SW480 (cell line): ENCODE measurements at regions not wholly inside any gene's neighbourhood (a gene's known extent, or its start where the extent isn't known, plus 50 kb on each side); places are given as distances from the start of the nearest gene placed in this dataset.

Experiments used
- DNase-seq: peaks from one replicate; pipeline ENCODE4 v3.0.0-alpha.2; 2016; ENCODE audit warnings: low spot score

DNA sequence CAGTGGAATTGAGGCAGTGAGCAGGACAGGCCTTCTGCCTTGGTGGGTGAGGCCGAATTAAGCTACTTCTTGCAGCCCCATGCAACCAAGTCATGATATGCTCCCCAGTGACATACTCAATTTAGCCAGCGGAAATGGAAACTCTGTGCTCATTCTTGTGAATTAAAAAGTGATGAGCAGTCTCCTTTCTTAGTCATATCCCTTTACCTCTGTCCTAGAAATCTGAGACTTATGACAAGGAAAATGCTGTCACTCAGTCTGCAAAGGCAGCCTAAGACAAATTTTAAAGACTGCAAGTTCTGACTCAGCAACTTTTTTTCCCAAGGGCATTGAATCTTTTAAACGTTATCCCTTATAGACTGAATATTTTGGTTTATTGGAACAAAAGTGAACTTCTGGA, 218.2 kb downstream of the SH3BP4 start:
- no peak for DNase-seq

DNA sequence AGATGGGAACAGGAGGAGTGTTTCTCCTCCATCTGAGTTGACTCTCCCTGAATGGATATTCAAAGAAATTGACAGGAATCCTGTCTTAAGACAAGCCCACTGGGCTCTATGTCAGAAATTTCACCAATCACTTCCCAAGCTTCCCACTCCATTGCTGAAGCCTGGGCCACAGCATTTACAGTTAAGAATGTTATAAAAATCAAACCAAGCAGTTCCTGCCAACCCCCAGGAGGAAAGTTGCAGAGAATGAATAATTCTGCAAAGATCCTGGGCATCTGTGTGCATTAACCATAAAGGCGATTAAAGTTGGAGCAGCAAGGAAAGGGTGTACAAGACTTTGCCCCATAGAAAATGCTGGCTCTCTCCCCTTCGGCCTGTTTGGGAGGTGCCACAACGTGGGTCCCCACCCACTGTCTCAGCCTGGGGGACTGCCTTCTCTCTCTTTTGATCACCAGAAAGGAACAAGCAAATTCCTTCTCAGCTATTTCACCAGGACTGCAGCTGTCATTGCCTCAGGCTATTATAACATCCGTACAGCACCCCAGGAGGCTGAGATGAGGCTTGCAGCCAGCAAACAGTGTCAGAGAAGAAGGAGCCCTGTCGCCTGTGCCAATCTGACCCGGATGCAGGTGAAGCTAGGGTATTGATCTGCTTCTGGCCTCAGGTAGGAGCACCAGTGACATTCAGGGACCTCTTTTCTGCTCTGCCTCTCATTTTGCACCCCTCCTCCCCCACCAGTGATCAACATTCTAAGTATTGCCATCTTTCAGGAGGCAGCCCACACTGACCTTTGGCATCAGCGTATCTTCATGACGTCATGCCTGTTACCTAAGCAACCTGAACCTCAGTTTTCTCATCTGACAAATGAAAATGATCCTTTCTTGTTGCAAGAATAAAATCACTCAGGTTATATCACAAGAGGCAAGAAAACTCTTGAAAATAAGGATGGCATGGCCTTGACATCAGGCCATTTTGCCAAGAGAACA, 219.0 kb downstream of the SH3BP4 start:
- DNase-seq: peak; percentile 64

DNA sequence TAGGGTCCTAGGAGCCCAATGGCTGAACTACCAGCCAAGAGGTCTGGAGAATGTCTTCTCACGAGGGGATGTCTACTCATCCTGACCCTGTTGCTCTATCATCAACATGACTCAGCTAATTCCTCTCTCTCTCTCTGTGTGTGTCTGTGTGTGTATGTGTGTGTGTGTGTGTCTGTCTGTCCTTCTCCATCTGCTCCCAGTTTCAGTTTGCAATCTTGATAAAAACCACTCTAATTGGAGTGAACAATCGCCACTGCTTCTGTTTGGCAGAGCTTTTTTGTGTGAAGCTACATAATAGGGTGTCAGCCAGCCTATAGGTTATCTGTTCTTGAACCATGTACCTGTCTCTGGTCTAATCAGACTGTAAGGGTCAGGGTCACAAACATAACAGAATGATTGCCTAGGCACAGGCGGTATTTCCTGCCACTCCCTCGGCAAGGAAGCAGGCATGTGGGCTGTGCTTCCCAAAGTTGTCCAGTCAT, 219.8 kb downstream of the SH3BP4 start:
- peak; percentile 27 for DNase-seq

DNA sequence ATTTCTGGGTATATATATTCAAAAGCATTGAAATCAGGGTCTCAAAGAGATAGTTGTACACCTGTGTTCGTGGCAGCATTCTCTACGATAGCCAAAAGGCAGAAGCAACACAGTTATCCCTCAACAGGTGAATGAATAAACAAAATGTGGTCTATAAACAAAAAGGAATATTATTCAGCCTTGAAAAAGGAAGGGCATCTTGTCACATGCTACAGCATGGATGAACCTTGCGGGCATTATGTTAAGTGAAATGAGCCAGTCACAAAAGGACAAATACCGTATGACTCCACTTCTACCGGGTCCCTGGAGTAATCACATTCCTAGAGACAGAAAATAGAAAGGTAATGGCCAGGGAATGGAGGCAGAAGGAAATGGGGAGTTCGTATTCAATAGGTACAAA, 228.8 kb downstream of the SH3BP4 start:
- no peak for DNase-seq

DNA sequence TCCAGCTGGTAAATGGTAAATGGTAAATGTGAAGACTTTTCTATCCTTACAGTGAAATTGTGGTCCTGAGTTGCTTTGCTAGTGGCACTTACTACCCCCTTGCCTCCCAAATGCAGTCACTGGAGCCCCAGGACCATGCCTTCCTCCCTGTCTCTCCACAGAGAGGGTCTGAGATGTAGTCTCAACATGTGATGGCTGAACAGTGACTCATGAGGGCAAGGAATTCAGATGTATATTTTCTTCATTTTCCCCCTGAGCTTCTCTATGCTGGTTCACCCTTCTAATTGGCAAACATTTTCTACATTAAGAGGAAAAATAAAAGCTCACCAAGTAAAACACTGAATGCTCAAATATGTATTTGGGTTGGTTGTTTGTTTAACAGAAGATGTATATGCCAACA, 232.0 kb downstream of the SH3BP4 start:
- no peak for DNase-seq

DNA sequence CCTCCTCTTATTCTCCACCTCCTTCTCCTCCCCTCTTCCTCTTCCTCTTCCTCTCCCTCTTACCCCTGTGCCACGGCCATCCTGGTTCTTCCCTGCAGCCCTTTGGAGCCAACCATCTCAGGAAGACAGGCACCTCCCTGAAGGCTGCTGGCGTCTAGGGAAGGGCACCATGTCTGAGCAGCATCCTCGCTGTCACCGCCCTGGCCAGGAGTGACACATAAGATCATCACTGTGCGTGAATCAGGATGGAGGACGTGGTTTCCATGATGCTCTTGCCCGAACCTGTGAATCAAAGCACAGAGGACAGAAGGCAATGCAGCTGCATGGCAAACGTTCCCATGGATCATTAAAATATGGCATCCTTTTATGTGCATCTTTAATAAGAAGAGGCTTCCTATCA, 236.0 kb downstream of the SH3BP4 start:
- no peak for DNase-seq

DNA sequence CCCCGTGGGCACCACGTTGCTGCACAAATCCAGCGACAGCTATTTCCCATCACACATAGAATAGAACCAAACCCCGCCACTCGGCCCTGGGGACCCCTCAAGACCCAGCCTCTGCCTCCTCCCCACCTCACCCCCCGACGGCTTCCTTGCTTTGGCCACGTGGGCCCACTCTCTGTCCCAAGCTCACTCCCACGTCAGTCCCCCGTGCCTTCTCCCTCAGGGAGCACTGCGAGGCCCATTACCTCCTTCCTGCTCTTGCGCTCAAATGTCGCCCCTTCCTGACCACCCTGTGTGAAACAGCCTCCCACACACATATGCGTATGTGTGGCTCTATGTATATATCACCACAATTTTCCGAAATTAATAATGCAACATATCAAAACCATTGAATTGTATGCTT, 239.7 kb downstream of the SH3BP4 start:
- DNase-seq: no peak

DNA sequence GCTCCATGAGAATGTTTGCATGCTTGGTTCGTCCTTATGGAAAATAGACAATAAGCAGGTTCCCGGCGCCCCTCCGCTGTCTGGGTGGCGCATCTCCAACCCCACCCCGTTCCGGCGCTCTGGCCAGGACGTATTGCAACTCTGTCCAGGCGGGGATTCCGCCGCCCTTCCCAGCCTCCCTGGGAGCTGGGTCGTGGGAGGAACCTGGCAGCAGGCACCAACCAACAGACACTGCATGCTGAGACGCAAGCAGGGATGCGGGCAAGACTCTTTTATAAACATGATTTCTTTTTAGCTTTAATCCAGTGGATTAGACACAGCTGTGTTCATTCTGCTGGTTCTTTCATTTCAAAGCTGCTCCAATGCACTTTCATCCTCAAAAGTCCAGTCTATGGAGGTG, 240.2 kb downstream of the SH3BP4 start:
- DNase-seq: no peak

DNA sequence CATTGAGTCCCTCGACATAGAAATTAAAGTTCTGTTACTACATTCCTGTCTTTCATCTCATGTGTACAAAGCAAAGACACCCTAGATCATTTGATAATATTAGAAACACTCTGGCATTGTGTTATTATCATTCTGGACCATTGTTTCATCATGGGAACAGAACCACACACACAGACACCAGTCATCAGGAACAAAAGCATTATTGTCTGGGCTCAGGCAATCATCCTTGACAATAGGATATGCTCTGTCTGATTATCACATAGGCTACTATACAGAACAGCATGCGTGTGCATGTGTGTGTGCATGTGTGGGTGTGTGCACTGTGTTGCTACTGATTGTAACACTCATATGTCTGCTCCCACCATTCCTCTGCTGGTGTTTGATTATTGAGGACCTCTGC, 242.5 kb downstream of the SH3BP4 start:
- peak; percentile 3 for DNase-seq

DNA sequence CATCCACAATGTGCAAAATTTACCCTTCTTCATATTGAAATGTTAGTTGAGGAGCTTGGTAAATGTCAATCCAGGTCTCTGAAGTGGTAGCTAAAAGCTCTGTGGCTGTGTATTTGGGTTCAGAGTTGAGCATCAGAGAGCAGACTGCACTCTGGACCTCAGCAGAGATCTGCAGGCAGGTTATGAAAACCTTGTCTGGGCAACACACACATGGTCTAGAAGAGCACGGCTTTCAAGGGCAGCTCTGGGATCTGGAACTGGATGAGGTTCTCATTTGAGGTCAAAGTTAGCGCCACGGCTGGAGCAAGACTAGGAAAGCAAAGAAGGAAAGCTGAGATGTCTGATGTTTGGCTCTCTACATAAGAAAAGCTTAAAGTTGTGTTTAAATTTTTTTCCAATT, 243.0 kb downstream of the SH3BP4 start:
- DNase-seq: no peak

DNA sequence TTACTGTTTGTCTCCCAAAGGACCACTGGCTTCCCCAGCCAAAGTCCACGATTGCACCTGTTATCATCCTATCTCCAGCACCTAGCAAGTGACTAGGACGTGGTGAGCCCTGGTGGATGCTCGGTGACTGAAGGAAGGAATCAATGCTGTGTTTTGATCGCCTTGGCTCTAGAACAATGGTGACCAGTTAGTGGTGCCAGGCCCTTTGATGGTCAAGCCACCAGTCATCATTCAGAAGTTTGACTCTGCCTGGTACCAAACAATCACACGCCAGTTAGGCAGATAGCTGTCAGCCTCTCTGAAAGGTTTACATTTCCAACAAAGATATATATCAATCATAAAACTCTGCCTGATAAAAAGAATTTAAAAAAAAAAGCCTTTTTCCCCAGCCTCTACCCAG, 244.1 kb downstream of the SH3BP4 start:
- DNase-seq: no peak

DNA sequence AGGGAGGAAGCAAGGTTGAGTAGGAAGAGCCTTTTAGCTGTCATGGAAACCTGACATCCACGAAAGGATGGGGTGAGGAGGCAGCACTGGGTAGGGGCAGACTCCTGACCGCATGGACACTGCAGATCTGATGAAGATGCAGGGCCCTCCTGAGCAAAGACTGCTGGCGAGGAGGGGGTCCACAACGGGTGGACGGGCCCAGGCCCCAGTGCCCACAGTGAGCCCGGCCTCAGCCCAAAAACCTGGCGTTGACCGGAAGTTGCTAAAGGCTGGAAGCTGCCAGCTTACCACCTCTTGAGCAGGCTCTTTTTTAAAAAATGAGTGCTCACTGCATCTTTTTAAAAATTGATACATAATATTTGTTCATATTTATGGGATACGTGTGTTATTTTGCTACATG, 247.3 kb downstream of the SH3BP4 start:
- no peak for DNase-seq

DNA sequence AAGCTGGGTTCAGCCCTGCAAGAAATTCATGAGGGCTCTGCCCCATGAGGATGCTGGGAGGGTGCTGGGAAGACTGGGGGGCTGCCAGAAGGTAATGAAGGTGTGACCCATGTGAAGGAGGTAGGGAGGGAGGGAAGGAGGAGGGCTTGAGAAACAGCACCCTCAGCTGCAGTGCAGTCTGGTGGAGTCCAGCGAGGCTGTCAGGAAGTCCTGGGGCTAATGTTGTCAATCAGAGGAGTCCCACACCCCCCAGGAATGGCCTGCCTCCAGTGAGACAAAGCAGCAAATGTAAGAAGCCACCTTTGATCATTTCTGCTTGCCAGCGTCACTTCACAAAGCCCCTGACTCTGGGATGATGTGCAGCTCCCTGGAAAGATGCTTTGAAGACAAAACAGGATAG, 248.4 kb downstream of the SH3BP4 start:
- no peak for DNase-seq

DNA sequence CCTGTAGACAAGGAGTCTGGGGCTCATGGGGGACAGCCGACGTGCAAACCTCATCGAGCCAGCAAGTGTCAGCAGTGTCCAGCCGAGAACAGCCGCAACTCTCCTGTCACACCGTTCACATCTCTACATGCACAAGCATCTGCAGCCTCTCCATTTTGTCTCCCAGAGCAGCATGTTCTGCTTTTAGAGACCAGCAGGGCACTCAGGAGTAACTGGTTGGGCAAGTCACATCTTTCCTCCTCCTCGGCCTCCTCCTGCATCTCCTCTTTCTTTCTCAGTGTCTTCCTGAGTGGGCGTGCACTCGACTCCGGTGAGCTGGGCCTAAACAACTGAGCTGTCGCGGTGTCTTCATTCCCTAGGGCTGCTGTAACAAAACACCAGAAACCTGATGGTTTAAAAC, 249.9 kb downstream of the SH3BP4 start:
- no peak for DNase-seq

DNA sequence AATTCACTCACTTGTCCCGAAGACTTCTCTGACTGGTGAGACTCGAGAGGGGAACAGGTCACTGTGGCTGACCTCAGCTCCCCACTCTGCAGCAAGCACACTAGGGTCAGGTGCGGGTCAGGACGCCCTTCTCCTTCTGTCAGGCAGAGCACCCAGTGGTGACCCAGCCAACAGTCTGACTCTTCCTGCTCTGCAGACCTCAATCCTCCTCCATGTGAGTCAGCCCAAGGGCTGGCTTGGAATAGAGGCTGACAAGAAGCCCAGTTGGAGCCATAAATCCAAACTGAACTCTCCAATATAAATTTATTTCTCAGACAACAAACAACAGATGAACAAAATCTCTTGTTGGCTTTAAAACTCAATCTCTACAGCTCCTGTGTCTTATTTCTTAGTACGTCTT, 253.1 kb downstream of the SH3BP4 start:
- DNase-seq: no peak

DNA sequence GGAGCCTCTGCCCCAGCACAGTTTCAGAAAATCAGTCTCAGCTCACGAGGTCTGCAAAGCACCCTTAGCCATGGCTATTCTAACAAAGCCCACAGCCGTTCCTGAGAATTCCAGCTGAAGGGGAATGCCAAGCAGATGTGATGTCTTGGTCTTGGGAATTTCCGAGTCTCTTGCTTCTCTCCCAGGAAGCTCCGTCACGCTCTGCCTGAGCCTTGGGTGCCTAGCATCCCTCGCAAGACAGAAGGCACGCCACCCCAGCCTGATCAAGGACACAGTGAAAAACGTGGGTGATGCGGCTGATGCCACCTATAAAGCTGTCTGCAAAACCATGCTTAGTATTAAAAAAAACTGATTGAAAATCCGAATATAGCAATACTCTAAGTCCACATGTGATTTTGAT, 254.6 kb downstream of the SH3BP4 start:
- no peak for DNase-seq

DNA sequence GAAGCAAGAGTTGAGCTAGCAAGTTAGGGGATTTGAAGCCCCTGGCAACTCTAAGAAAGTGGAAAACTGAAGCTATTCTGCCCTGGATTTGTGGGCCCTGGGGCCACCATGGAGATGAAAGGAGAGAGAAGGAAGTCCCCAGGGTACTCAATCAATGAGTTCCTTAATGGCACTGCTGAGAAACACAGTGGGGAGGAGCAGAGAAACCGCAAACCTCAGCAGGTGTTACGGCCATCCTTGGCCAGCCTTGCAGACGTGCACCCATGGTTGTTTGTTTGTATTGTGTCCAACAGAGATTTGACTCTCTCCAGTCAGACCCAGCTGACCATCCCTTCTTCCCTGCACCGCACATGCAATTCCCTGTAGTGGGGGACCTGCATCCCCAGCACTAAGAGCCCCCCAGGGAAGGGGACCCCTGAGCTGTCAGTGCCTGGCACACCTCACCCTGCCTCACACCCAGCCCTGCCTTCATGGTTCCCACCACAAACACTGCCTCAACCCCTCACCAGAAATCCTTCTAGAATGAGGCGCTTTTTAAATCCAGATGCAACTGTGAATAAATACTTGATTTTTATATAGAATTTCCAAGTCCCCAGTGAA, 255.3 kb downstream of the SH3BP4 start:
- DNase-seq: peak; percentile 3

DNA sequence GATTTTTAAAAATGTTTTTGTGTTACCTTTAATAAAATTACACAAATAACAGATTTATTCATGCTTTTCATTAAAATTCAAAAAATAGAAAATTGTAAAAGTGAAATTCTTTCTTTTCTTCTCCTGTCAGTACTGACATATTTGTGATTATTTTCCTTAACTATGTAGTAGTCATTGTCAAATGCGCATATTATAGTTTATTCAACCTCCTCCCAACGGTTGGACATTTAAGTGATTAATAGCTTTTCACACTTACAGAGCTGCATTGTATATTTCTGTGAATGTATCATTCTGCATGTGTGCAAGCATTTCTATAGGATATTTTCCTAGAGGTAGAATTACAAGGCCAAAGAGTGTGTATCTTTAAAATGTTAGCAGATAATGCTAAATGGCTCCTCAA, 259.2 kb downstream of the SH3BP4 start:
- no peak for DNase-seq

DNA sequence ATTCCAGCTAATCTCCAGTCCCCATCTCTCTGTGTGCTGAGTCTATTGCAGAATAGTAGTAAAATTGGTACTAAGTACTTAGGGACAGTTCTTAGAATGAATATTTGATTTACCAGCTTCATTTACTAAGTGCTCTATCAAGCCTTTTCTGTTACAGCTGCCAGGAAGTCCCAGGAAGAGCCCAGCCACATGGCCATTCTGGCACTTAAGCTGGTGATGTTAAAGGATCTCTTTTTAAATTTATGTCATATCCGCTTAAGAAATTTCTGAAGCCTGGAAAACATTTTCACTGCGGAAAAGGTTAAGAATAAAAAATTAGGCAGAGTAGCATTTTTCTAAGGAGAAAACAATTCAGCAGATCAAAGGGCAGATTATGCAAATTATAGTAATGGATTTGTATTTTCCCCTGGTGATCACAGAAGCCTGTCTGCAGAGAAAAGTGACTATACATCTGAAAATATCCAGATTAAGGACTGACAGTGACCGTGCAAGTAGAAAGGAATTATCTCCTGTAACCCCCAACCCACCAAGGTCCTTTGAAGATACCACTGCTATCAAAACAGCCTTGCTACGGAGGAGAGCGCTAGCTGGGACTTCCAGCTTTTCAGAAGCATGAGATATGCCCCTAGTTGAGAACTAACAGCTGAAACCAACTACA, 260.8 kb downstream of the SH3BP4 start:
- no peak for DNase-seq

DNA sequence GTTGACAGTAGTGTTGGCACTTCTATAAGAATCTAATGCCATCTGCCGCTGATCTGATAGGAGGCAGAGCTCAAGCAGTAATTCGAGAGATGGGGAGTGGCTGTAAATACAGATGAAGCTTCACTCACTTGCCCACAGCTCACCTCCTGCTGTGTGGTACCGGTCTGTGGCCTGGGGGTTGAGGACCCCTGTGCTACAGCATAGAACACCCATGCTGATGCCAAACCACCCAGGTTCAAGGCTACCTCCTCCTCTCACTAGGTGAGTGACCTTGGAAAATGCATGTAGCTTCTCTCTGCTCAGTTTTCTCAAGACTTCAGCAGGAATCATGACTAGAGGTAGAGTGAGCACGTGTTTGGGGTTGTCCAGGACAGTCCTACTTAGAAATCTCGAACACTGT, 263.4 kb downstream of the SH3BP4 start:
- no peak for DNase-seq

DNA sequence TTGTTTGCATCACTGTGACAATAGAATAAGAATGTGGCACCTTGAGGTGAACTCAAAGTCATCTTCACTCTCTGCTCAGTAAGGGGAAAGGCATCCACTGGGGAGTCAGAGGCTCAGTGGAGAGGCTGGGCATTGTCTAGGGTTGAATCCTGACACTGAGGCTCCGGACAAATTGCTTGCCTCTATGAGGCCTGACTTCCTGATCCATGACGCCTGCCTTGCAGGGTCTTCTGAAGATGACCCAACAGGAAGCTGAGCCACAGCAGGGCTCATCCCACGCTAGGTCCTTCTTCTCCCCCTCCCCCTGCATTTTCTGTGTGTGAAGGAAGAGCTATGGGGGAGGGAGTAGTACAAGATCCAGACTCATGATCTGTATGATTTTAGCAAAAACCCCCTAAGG, 265.1 kb downstream of the SH3BP4 start:
- no peak for DNase-seq

DNA sequence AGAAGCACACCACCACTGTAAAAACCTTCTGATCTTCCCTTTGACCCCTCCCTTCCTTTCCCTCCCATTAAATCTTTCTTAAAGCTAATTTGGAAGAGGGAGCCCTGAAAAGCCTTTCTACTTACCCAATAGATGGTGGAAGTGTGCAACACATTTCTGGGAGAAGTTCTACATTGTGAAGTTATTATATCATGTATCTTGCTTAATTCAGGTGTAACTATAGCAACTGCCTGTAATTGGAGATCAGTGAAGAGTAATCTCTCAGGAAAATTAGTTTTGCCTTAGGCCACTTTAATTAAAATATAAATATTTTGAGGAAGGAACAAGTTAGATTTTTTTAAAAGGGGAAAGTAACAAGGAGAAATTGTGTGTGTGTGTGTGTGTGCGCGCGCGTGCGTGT, 266.0 kb downstream of the SH3BP4 start:
- DNase-seq: no peak

DNA sequence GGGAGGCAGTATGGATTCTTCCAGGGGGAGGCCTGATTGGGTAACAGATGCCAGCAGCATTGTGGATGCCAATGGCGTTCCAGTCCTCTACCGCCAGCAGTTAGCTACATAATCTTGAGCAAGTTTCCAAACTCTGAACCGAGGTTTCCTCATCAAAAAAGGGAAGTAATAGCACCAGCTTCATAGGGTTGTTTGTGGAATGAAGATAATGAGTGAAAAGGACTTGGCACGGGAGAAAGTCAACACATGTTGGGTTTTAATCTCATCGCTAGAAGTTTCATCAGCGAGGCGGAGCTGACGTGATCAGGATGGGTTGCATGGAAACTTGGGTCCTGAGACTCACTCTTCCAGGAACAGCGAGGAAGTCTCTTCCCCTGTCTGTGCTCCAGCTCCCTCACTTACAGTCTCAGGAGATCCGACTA, 266.7 kb downstream of the SH3BP4 start:
- no peak for DNase-seq
